HG03095 (cell line): ENCODE measurements at regions not wholly inside any gene's neighbourhood (a gene's known extent, or its start where the extent isn't known, plus 50 kb on each side); places are given as distances from the start of the nearest gene placed in this dataset.
A peak's percentile ranks its signal among the peaks of the same experiment; 100 is the strongest.

ENCODE experiments used
- ATAC-seq: cut with Tn5 transposase; IDR thresholded peaks from one replicate; pipeline ENCODE4 v1.9.1; 2021; ENCODE audit warnings: moderate library complexity; ENCODE audit not compliant: unreplicated experiment

GRCh38 chr3:118754406-118755252 is 280.0 kb downstream of the IGSF11 start:
- ATAC-seq = no peak

DNA sequence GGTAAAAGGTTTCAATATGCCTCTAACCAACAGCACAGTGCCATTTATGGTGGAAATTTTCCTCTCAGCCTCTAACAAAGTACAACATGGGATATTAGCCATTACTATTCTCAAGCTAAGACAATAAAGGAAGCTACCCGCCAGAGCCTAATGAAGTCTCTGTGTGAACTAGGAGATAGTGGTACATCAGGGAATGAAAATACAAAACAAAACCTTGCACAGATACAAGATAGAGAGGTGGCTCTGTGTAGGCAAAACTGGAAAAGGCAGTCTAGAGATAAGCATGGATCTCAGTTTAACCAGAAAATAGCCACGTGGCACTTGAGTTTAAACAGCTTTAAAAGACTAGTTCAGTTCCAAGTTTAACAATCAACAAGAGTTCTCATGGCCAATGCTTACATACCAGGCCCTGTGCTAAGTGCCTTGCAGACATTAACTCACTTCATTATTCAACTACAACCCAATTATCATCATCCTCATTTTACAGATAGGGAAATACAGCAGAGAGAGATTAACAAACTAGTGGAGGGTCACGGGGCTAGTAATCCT is 279.3 kb downstream of the IGSF11 start:
- ATAC-seq = no peak

- no peak for ATAC-seq
These were observed 273.9 kb downstream of the IGSF11 start for GRCh38 chr3:118760585-118761290.

GRCh38 chr3:118761291-118761606 is 273.4 kb downstream of the IGSF11 start:
- ATAC-seq = no peak

DNA sequence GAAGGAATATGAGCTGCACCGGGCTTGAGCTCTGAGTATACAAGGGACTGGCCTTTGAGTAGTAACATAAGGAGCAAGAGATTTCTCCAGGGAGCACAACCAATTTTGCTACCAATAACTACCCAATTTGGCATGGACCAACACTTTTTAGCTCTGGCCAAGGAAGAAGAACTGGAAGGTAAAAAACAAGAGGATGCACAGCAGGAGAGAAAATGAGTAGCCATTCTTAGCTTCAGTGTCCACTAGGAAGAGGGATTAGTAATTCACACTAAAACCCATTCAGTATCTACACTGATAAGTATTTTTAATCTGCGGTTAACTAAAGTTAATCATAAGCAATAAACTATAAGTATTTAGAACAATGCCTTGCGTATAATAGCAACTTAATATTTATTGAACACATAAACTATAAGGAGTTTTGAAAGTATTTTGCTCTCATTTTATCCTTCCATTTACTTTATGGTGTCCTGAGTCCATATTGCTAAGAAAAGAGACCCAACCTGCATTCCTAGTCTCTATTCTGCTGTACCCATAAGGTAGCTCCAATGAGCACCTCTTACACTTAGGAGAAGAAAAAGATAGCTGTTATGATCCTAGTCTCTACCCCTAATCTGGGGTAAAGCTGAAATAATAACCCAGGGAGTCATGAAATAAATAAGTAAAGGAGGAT is 268.9 kb downstream of the IGSF11 start:
- no peak for ATAC-seq

GRCh38 chr3:118766306-118766669 is 268.4 kb downstream of the IGSF11 start:
- ATAC-seq = no peak

DNA sequence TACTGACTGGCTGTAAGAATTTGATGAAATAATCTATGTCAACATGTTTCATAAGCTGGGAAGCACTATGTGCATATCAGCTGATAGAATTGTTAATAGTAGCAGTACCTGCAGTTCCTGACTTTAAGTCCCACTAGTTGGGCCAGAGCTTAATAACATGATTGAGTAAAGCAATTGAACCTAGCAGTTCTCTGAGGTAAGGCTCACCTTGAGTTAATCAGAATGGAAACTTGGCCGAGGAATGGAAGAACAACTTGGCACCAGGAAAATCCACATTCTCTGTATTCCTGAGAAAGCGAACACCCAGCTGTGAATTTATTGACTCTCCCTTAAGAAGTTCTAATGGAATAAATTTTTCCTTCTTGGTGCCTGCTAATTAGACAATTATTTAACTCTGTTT is 262.6 kb downstream of the IGSF11 start:
- no peak for ATAC-seq

DNA sequence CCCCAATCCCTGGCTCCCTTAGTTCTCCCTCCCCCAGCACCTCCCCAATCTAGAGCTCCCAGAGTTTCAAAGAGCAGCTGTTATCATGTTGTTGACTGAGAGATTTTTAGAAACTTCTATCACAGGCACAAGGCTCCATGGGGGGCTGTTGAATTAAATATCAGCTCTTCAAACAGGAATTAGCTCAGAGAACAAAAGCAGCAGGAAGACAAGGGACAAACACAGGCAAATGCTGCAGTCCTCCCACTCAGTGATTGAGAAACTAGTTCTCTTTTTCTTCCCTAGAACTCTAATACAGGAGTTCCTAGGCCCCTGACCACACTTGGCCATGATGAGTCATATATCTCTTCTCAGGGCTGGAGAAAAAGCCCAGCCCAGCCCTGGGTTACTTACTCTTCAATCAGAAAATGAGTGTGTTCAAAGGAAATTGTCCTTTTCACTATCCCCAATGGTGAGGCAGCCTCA is 262.1 kb downstream of the IGSF11 start:
- peak; percentile 88 for ATAC-seq

- ATAC-seq = no peak
These were observed 259.6 kb downstream of the IGSF11 start for GRCh38 chr3:118775021-118775420.

DNA sequence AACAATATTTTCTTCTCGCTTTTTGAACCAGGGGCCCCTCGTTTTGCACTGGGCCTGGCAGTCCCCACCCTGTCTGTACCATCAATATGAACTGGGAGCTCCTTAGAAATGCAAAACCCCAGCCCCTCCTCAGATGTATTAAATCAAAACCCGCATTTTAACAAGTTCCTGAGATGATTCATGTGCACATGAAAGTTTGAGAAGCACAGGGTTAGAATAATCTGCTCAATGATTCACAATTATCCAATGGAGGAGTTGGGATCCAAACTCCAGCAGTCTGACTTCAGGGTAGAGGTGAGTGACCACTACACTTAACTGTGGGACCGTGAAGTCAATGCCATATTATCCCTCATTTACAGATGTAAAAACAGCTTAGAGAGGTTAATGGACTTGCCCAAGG is 256.4 kb downstream of the IGSF11 start:
- no peak for ATAC-seq

DNA sequence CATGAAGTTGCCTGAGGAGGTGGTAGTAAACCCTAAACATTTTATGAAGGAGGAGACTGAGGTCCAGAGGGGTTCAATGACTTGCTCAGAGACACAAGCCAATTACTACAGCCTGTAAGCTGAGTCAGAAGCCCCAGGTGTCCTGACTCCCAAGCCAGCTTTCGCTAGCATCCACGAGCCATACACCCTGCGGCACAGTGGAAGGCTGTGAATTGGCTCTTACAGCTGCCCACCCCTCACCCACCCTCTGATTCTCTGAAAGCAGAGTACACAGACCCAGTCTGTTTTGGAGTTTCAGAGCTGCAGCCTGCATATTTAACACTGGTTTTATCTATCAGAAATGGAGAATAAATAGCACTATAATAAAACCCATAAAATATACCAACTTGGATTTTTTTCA is 253.4 kb downstream of the IGSF11 start:
- ATAC-seq = no peak

GRCh38 chr3:118781839-118782238 is 252.8 kb downstream of the IGSF11 start:
- ATAC-seq = no peak

DNA sequence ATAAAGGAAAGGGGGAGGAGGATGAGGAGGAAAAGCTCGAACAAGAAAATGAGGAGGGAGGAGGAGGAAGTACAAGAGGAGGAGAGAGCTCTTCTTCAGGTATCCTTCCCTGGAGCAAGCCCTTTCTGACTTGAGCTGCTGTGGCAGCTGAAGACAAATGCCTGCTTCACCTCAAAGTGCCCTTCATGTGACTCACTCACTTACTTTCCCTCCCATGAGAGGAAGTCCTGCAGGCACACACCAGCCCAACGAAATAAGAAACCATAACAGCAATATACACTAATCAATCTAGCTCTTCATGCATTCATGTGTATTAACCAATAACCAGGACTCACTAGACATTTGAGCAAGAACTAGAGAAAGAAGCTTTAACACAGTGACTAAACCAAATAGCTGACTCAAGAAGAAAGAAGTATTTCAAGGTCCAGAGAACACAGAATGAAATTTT is 251.9 kb downstream of the IGSF11 start:
- ATAC-seq = peak; percentile 83

DNA sequence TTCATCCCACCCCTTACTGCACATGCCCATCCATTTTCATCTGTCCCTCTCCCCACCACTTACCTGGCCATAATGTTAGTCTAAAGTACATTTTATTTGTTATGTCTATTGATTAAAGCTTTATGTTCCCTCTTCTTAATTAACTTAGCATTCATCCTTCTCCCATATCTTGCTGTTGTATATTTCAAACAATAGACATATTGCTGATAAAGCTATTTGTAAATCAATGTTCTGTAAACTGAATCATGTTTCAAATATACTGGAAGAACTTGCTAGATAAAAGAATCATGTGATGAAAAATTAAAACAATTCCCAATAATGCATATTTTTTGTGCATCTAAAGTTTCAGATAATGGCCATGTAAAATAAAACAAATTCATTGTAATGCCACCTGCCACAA is 249.2 kb downstream of the IGSF11 start:
- no peak for ATAC-seq

GRCh38 chr3:118791246-118791645 is 243.4 kb downstream of the IGSF11 start:
- no peak for ATAC-seq

DNA sequence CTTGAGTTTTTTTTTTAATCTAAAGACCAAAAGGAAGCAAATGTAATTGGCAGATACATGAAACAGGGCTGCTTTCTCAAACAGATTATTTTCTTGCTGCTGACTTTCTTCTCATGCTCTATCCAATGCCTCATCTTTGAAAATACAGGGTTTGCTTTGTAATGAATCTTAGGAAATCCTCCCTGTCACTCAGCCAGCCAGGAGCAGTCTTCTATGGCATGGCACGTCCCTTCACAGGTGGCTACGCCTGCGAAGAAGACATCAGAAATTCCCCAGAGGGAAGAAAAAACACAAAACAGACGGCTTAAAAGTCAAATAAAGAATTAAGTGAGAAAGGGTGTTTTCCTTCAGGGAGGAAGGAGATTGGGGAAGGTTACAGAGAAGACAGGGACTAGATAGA is 242.5 kb downstream of the IGSF11 start:
- no peak for ATAC-seq

- no peak for ATAC-seq
These were observed 241.5 kb downstream of the IGSF11 start for GRCh38 chr3:118793176-118793575.

- ATAC-seq = no peak
These were observed 235.3 kb downstream of the IGSF11 start for GRCh38 chr3:118799303-118799702.

GRCh38 chr3:118801899-118802298 is 232.7 kb downstream of the IGSF11 start:
- ATAC-seq = no peak

DNA sequence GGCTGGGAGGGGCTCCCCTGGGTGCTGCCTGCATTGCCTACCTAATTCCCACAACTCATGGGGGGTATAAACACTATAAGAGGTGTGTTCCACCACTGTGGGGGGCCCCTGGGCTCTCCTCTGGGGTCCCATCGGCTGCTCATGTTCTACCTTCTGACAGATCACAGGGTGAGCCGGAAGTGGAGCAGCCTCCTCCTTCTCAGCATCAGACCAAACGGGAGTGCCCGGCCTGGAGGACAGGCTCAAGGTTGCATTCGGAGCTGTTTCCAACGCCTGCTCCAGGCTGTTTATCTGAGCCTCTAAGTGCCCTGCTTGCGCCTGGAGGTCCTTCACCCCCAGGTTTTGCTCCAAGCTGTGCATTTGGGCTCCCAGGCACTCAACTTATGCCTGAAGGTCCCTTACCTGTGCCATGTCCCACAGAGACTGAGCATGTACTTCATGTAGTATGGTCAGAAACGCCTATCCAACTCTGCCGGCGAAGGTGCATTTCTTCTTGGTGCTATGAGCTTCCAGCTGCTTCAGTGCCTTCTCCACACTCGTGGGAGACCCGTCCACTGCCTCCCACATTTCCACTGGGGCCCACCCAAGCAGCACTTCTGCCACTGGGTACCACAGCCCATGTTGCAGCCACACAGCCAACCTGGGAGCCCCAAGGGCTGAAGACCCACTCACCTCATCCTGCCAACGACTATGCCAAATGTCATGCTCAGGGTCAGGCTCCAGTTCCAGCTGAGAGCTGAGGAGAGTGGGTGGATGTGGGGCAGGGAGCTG is 232.1 kb downstream of the IGSF11 start:
- no peak for ATAC-seq

- no peak for ATAC-seq
These were observed 231.6 kb downstream of the IGSF11 start for GRCh38 chr3:118803096-118803476.
